A673 (cell line): ENCODE measurements at regions not wholly inside any gene's neighbourhood (a gene's known extent, or its start where the extent isn't known, plus 50 kb on each side); places are given as distances from the start of the nearest gene placed in this dataset.

Experiments
- BruUV-seq: library from RNA; stranded (reverse); fragments of 400-500 nt; replicated peaks from 2 replicates; lab custom pipeline; 2021; lab: Mats Ljungman, UMichigan
- CTCF ChIA-PET: fragments of 300-600 bp; sonication (Branson Sonifier 250); formaldehyde crosslinking; loops from one replicate; lab custom pipeline; 2022; ENCODE audit warnings: antibody characterized with exemption; lab: Charles Lee
- POLR2A ChIA-PET: fragments of 300-600 bp; sonication (Branson Sonifier 250); formaldehyde crosslinking; loops from one replicate; lab custom pipeline; 2022; ENCODE audit warnings: antibody characterized with exemption; ENCODE audit not compliant: low non-redundant PET; lab: Charles Lee
- DNase-seq: peaks from one replicate; pipeline ENCODE4 v3.0.0-alpha.2; 2015; ENCODE audit warnings: low spot score
- H3K27ac ChIP-seq: fragments of 200-600 bp; sonication (generic); 2 replicates; pipeline ENCODE4 v1.5.1; 2016; ENCODE audit warnings: mixed run types, low read depth, mild to moderate bottlenecking, mixed read lengths, antibody characterized with exemption, low read length; ENCODE audit not compliant: poor library complexity, severe bottlenecking
- H3K27me3 ChIP-seq: fragments of 200-600 bp; sonication (generic); replicated peaks from 2 replicates; pipeline ENCODE4 v1.6.1; 2017; ENCODE audit warnings: mixed run types, low read depth, mild to moderate bottlenecking, mixed read lengths, antibody characterized with exemption, low read length; ENCODE audit not compliant: insufficient read depth, poor library complexity
- H3K36me3 ChIP-seq: fragments of 200-600 bp; sonication (generic); 2 replicates; pipeline ENCODE4 v1.6.1; 2016; ENCODE audit warnings: mixed run types, mild to moderate bottlenecking, mixed read lengths, antibody characterized with exemption, low read length; ENCODE audit not compliant: insufficient read depth, poor library complexity, severe bottlenecking
- H3K4me1 ChIP-seq: fragments of 200-600 bp; sonication (generic); 2 replicates; pipeline ENCODE4 v1.6.1; 2017; ENCODE audit warnings: mixed run types, mild to moderate bottlenecking, mixed read lengths, antibody characterized with exemption, low read length; ENCODE audit not compliant: insufficient read depth, poor library complexity, severe bottlenecking
- H3K4me3 ChIP-seq: fragments of 200-600 bp; sonication (generic); 2 replicates; pipeline ENCODE4 v1.5.1; 2016; ENCODE audit warnings: low read depth, mixed run types, mild to moderate bottlenecking, mixed read lengths, low read length; ENCODE audit not compliant: poor library complexity, severe bottlenecking
- H3K9me3 ChIP-seq: fragments of 200-600 bp; sonication (generic); 2 replicates; pipeline ENCODE4 v1.6.1; 2016; ENCODE audit warnings: mixed run types, low read depth, mild to moderate bottlenecking, mixed read lengths, antibody characterized with exemption, low read length; ENCODE audit not compliant: poor library complexity, severe bottlenecking
- CTCF ChIP-seq: fragments of 300-800, 200-600 bp; sonication (generic); conservative IDR thresholded peaks from 2 replicates; pipeline ENCODE4 v1.5.1; 2017; ENCODE audit warnings: low read depth, mild to moderate bottlenecking, antibody characterized with exemption, low read length, moderate library complexity, mixed read lengths
- EZH2 ChIP-seq: fragments of 200-600 bp; sonication (generic); IDR thresholded peaks from 2 replicates; pipeline ENCODE4 v1.6.1; 2017; ENCODE audit warnings: borderline replicate concordance, low read depth, mild to moderate bottlenecking, mixed read lengths, antibody characterized with exemption, low read length; ENCODE audit not compliant: poor library complexity, severe bottlenecking
- intact Hi-C: fragments of 100-400 bp; cut with micrococcal nuclease; formaldehyde crosslinking; loops from one replicate; pipeline ENCODE4 v1.10.0; 2022; ENCODE audit not compliant: unreplicated experiment

- Histone ChIP-seq H3K9me3 (no peaks in the 10 kb centered on the region), H3K4me3 (no peak overlapping the region), H3K27me3 (peaks cover 9% of the 10 kb centered on the region), H3K27ac (no peak overlapping the region), H3K36me3 (no peaks in the 10 kb centered on the region), H3K4me1 (no peaks in the 10 kb centered on the region)
- BruUV-seq, result no TSS peak
- no peak for TF ChIP-seq EZH2
- no peak for TF ChIP-seq CTCF
- ChIA-PET CTCF (no interaction called here), POLR2A (no interaction called here)
- DNase-seq, result no peak
- intact Hi-C loops, result no loop called here
These were observed 242.9 kb upstream of the TRPM3 start for GRCh38 chr9:71364186-71364955.

GRCh38 chr9:71363286-71363961, 242.0 kb upstream of the TRPM3 start:
- DNase-seq, result no peak
- Histone ChIP-seq H3K9me3 (no peaks in the 10 kb centered on the region), H3K27me3 (peaks cover 9% of the 10 kb centered on the region), H3K4me1 (no peaks in the 10 kb centered on the region), H3K36me3 (no peaks in the 10 kb centered on the region), H3K4me3 (no peak overlapping the region), H3K27ac (no peak overlapping the region)
- CTCF ChIA-PET, result no interaction called here
- intact Hi-C loops, result no loop called here
- no peak for TF ChIP-seq EZH2
- no peak for TF ChIP-seq CTCF
- no TSS peak for BruUV-seq
- POLR2A ChIA-PET, result no interaction called here

- Histone ChIP-seq H3K4me1 (no peaks in the 10 kb centered on the region), H3K27ac (no peak overlapping the region), H3K27me3 (peaks cover 9% of the 10 kb centered on the region), H3K4me3 (no peak overlapping the region), H3K9me3 (no peaks in the 10 kb centered on the region), H3K36me3 (no peaks in the 10 kb centered on the region)
- ChIA-PET CTCF (no interaction called here), POLR2A (no interaction called here)
- intact Hi-C loops, result no loop called here
- no peak for TF ChIP-seq EZH2
- TF ChIP-seq CTCF, result no peak
- DNase-seq, result no peak
- no TSS peak for BruUV-seq
These were observed 239.9 kb upstream of the TRPM3 start for GRCh38 chr9:71361357-71361756.
